T1000 (cell line): ENCODE measurements at regions not wholly inside any gene's neighbourhood (a gene's known extent, or its start where the extent isn't known, plus 50 kb on each side); places are given as distances from the start of the nearest gene placed in this dataset.
"Not testable (repeated sequence)": the region's sequence is repeated elsewhere in the genome, so short reads cannot be mapped to it uniquely, and the experiment has no call there.

Experiments used
- DNase-seq: peaks from one replicate; lab custom pipeline; 2025; ENCODE audit warnings: mixed read lengths; lab: John Stamatoyannopoulos, UW

DNA sequence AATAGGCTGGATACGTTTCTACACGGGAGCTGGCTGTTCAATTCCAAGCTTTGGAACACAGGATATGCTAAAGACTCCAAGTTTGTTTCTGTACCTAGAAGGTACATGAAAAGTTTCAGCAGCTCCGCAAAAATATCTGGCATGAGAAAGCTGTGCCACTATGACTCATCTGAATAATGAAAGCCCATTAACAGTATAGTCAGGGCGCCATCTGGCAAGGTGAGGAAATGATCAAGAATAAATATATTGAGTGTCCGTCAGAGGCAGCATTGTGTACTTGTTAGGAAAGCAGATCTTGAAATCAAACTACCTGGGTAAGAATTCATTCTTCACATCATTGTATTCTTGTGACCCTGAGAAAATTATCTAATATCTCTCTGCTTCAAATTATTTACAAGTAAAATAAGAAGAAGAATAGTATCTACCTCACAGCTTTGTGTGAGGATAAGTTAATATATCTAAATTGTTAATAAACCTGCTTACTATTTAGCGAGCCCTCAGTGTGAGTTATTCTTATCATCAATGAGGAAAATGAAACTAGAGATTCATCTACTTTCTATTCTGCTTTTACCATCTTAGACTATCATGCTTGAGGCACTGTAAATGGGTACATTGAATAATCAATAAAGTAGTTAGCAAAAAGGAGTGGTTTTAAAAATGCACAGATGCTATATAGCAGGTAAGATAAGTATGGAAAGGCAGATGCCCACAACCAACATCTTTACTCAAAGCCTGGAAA, 53.5 kb downstream of the FSCB start:
- DNase-seq: no peak

DNA sequence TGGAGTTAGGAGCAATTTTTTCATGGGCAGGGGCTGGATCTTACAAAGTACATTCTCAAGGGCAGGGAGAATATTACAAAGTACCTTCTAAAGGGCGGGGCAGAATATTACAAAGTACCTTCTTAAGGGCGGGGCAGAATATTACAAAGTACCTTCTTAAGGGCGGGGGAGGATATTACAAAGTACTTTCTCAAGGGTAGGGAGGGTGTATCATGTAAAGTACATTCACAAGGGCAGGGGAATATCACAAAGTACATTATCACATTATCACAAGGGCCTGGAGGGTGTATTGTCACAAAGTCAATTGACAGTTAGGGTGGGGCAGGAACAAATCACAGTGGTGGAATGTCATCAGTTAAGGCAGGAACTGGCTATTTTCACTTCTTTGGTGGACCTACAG, 56.9 kb downstream of the FSCB start:
- DNase-seq: not testable (repeated sequence)

DNA sequence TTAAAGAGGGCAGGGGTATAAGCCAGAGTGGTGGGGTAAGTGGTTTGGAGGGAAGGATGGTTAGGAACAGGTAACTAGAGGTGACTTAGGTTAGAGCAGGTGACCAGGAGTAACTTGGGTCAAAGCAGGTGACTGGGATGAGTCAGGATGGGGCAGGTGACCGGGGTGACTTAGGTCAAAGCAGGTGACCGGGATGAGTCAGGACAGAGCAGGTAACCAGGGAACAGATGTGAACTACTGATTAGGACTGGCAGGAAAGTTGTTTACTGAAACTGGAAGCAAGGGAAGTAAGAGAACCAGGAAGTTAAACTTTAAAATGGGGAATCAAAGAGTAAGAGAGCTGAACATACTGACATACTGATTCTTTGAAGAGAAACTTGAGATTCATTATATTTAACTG, 57.4 kb downstream of the FSCB start:
- DNase-seq: no peak

DNA sequence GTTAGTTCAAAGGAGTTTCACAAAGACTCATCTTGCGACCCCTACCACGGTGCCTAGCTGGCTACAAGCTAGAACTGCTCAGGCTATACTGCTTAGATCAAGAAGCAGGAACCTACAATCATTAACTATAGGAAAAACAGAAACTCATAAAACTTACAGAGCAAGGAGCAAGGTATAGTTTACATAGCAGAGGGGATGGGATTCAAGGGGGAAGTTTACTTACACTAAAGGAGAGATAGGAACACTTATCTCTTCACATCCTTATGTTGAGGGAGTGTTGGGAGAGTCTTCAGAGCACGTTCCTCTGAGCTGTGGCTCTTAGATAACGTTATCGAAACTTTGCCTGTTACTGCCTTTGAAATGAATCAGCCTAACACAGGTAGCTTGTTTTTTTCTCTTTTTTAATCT, 58.1 kb downstream of the FSCB start:
- no peak for DNase-seq

DNA sequence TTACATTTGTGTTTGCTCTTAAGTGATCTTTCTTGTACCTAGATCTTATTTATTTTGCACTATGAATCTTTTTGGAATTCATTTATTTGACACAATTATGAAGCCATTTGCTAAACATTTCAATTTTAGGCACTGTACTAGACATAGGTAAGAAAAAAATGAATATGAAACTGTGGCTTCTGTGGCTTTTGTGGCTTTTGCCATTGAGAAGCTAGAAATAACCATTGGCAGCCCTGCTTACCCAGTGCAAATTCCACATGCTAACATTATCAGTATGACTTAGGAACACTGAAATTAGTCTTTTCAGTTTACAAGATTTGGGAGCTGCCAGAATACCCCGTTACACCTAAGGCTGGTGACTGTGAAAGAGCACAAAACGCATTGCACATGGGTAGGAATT, 60.1 kb downstream of the FSCB start:
- DNase-seq: no peak

DNA sequence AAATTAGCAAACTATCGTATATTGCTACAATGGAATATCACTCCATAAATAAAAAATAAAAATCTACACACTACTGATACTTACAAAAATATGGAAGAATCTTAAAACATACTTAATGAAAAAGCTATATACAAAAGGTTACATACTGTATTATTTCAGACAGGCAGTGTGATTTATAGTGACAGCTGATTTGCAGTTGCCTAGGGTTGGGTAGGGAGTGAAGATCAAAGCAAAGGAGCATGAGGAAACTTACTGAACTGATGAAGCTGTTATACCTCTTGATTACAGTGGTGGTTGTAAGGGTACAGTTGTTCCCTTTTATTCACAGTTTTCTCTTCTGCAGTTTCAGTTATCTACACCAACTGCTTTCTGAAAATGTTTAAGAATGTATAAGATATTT, 62.6 kb downstream of the FSCB start:
- no peak for DNase-seq

DNA sequence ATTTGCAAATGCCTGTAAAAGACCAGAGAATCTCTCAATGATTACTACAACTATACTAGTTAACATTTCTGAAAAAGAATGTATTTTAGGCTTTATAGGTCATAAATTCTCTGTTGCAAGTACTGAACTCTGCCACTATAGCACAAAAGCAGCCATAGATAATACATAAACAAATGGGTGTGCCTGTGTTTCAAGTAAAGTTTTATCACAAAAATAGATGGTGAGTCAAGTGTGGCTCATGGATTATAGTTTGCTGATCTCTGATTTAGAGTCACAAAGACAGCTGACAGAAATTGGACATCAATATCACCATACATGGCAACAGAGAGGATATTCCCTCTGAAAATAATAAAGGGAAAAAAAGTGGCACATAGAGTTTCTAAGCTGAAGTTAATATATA, 68.1 kb downstream of the FSCB start:
- DNase-seq: no peak

DNA sequence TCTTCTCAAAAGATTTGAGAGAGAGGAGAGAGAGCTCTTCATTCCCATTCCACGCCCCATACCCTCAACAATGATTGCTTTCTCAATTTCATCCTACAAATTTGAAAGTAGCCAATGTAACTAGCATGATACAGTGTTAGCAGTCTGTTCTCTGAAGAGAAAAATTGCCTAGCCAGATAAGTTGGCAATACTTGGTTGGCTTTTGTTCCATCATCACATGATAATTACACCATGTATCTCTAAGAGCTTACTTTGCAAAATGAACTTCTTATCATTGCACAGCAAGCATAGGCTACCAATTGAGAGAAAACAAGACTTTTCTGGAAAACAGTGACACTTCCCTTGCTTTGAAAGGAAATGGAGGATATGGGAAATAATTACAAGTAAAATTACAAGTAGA, 68.9 kb downstream of the FSCB start:
- DNase-seq: no peak

DNA sequence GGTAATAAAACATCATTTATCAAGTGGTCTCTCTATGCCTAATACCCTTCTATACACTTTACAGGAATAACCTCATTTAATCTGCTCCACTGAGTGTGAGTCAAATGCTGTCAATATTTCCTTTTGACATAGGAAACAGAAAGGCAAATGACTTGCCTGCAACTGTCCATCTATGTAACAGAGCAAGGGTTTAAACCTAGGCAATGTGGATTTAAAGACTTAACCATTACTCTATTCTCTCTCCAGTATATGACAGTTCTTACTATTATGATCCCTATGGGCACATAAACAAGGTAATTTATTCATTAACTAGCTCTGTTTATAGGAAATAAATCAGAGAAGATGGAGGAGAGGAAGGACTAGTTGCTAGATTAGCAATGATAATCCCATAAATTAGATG, 70.6 kb downstream of the FSCB start:
- DNase-seq: no peak

DNA sequence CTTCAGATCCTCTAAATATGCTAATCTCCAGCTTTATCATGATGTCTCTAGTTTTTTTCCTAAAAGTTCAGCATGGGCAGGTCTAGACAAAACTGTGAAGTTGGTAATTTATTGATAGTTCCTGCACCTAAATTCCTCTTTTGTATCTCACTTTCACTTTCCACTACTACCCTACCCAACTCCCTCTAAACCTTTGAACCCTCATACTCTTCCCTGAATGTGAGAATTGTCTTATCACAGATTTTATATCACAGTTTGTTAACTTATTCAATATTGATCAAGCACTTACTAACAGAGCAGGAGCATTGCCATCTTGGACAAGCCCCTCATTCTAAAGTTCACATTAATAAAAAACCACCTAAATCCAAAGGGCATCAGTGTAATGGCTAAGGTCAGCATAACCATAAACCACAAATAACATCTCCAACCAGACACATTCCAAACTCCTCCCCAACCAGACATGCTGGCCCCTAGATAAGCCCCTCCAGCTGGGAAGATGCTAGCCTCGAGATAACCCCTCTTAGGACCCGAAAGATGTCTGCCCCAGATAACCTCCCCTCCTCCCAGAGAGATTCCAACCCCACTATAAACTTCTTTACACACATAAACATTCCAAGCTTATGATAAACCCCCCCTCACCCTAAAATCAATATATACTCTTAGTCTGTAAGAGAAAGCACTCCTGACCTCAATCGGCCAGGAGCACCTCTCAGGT, 78.7 kb downstream of the FSCB start:
- no peak for DNase-seq

DNA sequence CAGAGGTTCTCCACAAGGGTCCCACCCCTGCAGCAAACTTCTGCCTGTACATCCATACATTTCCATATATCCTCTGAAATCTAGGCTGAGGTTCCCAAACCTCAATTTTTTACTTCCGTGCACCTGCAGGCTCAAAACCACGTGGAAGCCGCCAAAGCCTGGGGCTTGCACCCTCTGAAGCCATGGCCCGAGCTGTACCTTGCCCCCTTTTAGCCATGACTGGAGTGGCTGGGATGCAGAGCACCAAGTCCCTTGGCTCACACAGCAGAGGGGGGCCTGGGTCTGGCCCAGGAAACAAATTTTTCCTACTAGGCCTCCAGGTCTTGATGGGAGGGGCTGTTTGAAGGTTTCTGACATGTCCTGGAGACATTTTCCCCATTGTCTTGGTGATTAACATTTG, 84.4 kb downstream of the FSCB start:
- DNase-seq: no peak

DNA sequence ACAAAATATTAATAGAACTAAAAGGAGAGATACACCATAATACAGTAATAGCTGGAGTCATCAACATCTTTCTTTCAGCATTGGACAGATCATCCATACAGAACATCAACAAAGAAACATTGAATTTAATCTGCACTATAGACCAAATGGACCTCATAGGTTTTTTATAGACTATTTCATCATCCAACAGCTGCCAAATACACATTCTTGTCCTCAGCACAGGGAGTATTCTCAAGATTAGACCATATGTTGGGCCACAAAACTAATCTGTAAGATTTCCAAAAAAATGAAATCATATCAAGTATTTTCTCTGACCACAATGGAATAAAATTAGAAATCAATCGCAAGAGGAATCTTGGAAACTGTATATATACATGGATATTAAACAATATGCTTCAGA, 86.9 kb downstream of the FSCB start:
- DNase-seq: no peak

DNA sequence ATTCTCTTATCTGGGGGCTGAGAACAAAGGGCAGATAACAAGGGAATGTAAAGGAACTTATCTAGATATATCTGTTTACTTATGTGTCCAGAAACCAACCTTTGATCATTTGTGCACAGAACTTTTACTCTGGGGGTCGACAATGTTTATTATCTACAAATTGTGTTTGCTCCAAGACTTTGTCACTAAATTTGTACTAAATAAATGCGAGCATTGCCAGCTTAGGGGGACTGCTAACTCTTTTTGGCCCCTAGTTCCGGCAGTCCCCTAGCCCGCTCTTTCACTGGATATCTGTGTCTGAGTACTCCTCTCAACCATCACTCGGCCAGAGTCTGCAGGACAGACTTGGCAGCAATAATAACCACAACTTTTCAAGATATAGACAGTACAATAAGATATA, 88.2 kb downstream of the FSCB start:
- DNase-seq: no peak

DNA sequence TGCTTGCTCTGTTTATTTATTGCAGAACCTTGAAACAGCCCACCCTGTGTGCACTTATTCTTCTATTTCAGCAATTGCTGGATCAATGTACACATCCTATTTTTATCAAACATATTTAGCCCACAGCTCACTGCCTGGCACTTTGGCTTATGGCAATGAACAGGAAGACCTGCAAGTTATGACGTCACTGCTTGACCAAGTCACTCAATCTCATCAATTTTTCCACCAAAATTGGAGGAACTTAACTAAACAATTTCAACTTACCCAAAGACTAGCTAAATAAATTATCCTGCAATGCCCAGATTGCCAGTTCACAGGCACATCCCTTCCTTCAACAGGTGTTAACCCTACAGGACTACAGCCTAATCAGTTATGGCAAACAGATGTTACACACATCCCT, 89.3 kb downstream of the FSCB start:
- no peak for DNase-seq

DNA sequence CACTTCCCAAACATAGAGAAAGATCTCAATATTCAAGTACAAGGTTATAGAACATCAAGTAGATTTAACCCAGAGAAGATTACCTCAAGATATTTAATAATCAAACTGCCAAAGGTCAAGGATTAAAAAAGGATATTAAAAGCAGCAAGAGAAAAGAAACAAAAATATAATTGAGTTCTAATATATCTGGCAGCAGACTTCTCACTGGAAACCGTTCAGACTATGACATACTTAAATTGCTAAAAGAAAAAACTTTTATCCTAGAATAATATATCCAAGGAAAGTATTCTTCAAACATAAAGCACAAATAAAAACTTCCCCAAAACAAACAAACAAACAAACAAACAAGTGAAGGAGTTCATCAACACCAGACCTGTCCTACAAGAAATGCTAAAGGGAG, 92.4 kb downstream of the FSCB start:
- DNase-seq: no peak

DNA sequence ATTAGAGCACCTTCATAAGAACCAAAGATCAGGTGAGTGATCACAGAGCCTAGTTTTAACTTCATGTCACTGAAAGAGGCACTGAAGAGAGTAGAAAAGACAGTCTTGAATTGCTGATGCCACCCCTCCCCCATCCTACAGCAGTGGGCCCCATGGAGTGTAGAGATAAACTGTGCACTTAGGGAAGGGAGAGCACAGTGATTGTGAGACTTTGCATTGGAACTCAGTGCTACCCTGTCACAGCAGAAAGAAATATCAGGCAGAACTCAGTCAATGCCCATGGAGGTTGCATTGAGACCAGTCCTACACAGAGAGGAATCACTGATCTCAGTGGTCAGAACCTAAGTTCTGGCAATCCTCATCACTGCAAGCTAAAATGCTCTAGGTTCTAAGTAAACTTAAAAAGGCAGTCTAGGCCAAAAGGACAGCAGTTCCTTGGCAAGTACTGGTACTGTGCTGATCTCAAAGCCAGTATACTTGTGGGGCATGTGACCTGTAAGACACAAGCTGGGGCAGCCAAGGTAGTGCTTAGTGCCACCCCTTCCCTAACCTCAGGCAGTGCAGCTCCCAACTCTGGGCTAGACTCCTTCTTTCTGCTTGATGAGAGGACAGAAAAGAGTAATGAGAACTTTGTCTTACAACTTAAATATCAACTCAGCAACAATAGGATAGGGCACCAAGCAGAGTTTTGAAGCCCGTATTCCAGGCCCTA, 94.1 kb downstream of the FSCB start:
- no peak for DNase-seq

DNA sequence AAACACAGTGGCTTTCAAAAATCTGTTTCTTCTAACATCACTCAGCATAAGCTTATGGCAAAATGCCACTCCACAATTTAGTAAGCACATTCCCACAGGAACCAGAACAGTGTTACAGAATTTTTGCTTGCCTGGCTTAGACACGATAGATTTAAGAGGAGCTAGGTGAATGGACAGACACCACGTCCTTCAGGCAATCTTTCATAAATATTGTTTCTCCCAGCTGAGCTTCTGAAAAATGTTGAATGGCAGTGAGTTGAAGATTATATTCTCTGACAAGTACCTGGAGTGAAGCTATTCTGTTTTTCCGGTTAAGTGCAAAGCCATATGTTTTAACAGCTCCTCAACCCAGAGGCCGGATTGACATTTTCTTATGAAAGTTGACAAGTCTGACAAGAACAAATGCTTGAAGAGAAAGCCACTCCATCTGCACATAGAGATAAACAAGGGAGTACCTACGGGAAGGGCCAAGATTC, 102.0 kb downstream of the FSCB start:
- no peak for DNase-seq

DNA sequence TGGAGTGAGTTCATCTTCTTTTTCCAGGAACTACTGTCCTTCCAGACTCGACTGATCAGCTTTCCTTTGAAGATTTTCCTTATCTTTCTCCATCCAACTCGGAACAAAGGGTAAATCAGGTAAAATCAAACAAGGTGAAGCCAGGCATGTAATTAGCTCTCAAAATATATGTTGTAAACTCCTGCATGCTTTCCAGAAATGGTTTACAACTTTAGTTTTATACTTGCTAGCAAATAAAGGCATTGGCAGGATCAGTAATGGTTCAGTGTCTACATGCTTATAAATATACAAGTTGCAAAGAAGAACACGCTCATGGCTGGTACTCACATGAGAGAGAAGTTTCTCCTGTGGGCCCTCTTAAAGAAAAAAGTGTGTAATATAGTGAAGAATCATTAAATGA, 102.5 kb downstream of the FSCB start:
- DNase-seq: no peak

DNA sequence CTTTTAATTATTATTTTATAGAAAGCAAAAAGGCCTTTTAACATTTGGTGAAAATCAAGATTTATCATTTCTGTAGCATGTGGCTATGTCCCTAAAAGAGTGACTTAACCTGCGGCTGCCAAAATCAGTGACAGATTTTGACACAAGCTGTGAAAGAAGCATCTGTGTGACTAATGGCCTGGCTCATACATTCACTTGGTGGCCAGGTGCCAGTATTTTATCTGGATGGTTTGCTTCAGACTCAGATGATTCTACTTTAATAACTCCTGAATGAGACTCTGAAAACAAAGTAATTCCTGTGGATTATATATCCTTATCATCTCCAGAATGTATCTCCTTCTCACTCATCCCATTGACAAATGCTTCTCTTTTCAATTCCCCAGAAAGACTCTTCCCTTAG, 103.0 kb downstream of the FSCB start:
- DNase-seq: no peak

DNA sequence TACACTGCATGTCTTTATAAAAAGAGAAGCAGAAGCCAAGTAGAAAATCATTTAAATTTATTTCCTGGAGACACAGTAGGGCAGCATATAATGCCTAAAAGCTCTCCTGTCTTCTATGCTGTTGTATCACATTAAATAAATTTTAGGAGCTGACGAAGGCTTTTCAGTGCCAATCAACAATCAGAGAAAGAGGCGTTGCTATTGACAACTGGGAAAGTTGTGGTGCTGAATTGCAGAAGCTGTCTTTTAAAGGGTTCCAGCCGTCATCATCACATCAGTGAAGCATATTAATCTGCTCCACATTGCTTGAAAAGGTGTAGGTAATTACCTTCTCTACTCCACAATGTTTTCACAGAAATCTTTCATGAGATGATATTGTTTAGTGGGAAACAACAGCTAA, 103.9 kb downstream of the FSCB start:
- no peak for DNase-seq

DNA sequence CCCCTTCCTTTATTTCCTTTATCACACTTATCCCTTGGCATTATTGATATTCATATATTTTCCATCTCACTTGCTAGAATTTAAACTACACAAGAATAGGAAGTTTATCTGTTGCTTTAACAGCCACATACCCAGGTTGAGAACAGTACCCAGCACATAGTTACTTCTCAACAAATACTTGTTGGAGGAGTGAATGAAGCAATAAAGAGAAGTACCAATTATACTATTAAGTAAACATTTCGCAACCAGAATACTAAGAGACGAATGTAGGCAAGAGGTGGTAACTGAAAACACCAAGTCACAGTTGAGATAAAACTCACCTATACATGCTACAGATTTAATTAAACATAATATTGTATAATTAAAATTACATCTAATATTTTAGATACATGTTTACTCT, 110.9 kb downstream of the FSCB start:
- no peak for DNase-seq

DNA sequence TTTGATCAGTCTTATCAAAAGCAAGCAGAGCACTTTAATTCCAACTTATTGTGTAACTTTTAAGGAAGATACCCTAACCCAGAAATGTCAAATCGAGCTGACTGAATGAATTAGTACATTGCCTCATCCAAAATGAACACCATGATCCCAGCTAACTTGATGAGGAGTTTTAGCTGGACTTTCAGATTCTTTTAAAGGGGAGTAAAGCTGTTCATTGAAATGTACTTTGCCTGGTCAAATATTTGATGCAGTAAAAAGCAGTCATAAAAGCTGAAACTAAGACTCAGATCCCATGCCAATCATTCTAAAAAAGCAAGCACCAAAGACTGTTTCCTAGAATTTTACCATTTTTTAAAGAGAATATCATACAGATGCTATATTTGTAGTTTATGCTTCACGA, 114.1 kb downstream of the FSCB start:
- DNase-seq: no peak

DNA sequence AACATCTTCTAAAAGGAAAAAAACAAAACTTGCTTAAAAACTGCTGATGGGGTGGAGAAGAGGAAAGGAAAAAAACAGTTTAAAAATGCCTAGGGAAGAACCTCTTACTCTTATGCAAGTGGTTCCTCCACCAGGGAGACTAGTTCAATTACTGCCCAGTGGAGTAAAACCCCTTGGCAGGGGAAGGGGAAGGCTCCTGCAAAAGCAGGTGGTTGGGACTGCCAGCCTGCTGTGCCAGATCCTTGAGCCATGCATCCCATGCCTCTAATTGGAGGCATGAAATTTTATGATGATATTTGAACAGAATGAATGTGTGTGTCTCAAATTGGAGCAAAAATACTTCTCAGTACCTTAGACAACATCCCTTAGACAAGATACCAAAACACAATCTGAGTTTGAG, 118.8 kb downstream of the FSCB start:
- no peak for DNase-seq
